ENCODE measurements at regions not wholly inside any gene's neighbourhood (a gene's known extent, or its start where the extent isn't known, plus 50 kb on each side); places are given as distances from the start of the nearest gene placed in this dataset.

DNA sequence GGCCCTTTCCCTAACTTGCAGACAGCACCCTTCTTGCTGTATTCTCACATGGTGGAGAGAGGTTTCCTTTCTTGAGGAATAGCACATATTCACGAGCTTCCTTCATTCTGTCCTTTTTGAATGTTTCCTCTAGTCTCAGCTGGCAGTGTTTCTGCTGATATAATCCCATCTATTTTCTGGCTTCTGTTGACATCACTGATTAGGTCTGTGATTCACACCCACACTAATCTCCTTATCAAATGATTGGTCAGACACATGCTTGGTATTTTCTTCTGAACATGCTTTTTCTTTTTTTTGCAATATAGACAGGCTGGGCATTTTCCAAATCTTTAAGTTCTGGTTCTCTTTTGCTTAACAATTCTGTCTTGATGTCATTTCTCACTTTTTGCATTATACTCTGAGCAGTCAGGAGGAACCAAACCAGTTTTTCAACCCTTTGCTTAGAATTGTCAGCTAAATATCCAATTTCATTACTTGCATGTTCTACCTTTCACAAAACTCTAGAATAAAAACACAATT, 65.4 kb downstream of the OXSM start:
- TF ChIP-seq, protein P1, sequence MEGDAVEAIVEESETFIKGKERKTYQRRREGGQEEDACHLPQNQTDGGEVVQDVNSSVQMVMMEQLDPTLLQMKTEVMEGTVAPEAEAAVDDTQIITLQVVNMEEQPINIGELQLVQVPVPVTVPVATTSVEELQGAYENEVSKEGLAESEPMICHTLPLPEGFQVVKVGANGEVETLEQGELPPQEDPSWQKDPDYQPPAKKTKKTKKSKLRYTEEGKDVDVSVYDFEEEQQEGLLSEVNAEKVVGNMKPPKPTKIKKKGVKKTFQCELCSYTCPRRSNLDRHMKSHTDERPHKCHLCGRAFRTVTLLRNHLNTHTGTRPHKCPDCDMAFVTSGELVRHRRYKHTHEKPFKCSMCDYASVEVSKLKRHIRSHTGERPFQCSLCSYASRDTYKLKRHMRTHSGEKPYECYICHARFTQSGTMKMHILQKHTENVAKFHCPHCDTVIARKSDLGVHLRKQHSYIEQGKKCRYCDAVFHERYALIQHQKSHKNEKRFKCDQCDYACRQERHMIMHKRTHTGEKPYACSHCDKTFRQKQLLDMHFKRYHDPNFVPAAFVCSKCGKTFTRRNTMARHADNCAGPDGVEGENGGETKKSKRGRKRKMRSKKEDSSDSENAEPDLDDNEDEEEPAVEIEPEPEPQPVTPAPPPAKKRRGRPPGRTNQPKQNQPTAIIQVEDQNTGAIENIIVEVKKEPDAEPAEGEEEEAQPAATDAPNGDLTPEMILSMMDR (IDR thresholded peaks at IDR 0.05 in 8 of 11, conservative IDR thresholded peaks at IDR 0.05 in 3 of 11): no peak
- TF ChIP-seq POLR2AphosphoS5 (IDR thresholded peaks at IDR 0.05) (no peak), POLR2A (IDR thresholded peaks at IDR 0.05) (no peak)

All from spleen (tissue), 7 donors.